Right renal cortex interstitium (tissue), 3 donors: ENCODE measurements at regions not wholly inside any gene's neighbourhood (a gene's known extent, or its start where the extent isn't known, plus 50 kb on each side); places are given as distances from the start of the nearest gene placed in this dataset.

Source experiments
- DNase-seq, 3 donors: peaks; one replicate each; pipeline ENCODE4 v3.0.0-alpha.2; 2013; ENCODE audit warnings: low read depth in 3 of 3, low spot score in 2 of 3

GRCh38 chr7:24341691-24342413 is 57.9 kb downstream of the NPY start:
- no peak for DNase-seq

- DNase-seq, result no peak
These were observed 59.6 kb downstream of the NPY start for GRCh38 chr7:24343614-24344013.

- DNase-seq, result no peak
These were observed 62.1 kb downstream of the NPY start for GRCh38 chr7:24346129-24346528.

- DNase-seq, result no peak
These were observed 62.7 kb downstream of the NPY start for GRCh38 chr7:24346716-24347115.

- no peak for DNase-seq
These were observed 65.3 kb downstream of the NPY start for GRCh38 chr7:24349339-24349738.

- DNase-seq, result no peak
These were observed 70.5 kb downstream of the NPY start for GRCh38 chr7:24354456-24354855.

- no peak for DNase-seq
These were observed 72.9 kb downstream of the NPY start for GRCh38 chr7:24356718-24357386.

- no peak for DNase-seq
These were observed 77.0 kb downstream of the NPY start for GRCh38 chr7:24361001-24361400.

GRCh38 chr7:24365606-24366005 is 81.6 kb downstream of the NPY start:
- no peak for DNase-seq

- no peak for DNase-seq
These were observed 82.9 kb downstream of the NPY start for GRCh38 chr7:24366876-24367275.

GRCh38 chr7:24368161-24368560 is 84.2 kb downstream of the NPY start:
- DNase-seq, result no peak

GRCh38 chr7:24370541-24370940 is 86.6 kb downstream of the NPY start:
- no peak for DNase-seq

- no peak for DNase-seq
These were observed 89.3 kb downstream of the NPY start for GRCh38 chr7:24372961-24373955.

GRCh38 chr7:24378871-24379616 is 95.1 kb downstream of the NPY start:
- DNase-seq, result no peak

GRCh38 chr7:24381894-24382505 is 98.0 kb downstream of the NPY start:
- DNase-seq, result no peak

- no peak for DNase-seq
These were observed 99.1 kb downstream of the NPY start for GRCh38 chr7:24383055-24383454.

- DNase-seq, result no peak
These were observed 100.5 kb downstream of the NPY start for GRCh38 chr7:24384362-24385030.

- no peak for DNase-seq
These were observed 104.2 kb downstream of the NPY start for GRCh38 chr7:24388212-24388611.

- DNase-seq, result no peak
These were observed 106.6 kb downstream of the NPY start for GRCh38 chr7:24390376-24391157.
